ENCODE measurements at regions not wholly inside any gene's neighbourhood (a gene's known extent, or its start where the extent isn't known, plus 50 kb on each side); places are given as distances from the start of the nearest gene placed in this dataset.

DNA sequence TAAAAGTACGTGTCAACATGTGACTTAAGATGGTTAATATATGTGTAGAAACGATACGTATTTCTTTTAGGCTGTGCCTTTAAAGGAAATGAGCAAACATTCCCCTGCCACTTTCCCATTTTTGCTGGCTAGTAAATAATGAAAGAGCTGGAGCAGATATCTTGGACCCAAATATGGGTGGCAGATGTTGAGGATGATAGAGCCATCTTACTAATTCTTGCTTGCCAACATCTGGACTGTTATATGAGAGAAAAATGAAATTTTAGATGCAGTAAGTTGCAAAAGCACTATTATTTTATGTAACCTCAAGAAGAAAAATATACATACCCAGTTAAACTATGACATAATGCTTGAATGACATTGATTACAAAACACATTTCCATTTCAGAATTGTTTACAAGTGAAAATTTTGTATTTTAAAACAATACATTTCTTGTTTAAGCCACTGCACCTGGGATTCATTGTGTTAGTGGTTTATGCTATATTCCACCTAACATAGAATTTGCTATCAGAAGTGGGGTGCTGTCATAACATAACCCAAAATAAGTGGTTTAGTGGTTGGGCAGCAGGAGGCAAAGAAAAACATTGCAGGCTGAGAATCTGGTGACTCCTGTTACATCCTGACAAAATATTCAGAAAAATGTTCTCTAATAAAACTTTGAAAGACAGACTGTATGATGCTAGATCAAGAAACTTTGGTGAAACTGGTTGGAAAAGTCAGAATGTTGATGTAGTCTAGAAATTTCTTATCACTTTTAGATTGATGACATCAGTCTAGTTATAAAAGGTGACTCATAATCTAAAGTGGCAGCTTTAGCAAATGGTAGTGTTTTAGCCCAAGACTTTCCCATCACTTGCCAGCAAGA is 305.0 kb downstream of the PTEN start:
- TF ChIP-seq POLR2A (IDR thresholded peaks at IDR 0.05), result no peak
- no peak for TF ChIP-seq CTCF (IDR thresholded peaks at IDR 0.05)
- TF ChIP-seq POLR2AphosphoS5 (IDR thresholded peaks at IDR 0.05), result no peak
